ENCODE measurements at regions not wholly inside any gene's neighbourhood (a gene's known extent, or its start where the extent isn't known, plus 50 kb on each side); places are given as distances from the start of the nearest gene placed in this dataset.

GRCh38 chr10:21405981-21406380 is 119.5 kb downstream of the SKIDA1 start:
- Histone ChIP-seq H3K9me3 (ENCODE audit: insufficient read depth, low read length) (peaks cover 14% of the 10 kb centered on the region; the same call in 1 of the 2 replicates), H3K4me1 (ENCODE audit: insufficient read depth, insufficient read length) (no peaks in the 10 kb centered on the region), H3K9ac (ENCODE audit: insufficient read length, low read depth) (no peak overlapping the region), H3K4me3 (ENCODE audit: insufficient read length, low read depth) (no peak overlapping the region), H3K27me3 (ENCODE audit: insufficient read depth, insufficient read length) (no peaks in the 10 kb centered on the region), H3K36me3 (ENCODE audit: insufficient read depth, insufficient read length, low read length) (no peaks in the 10 kb centered on the region)
- TF ChIP-seq ZNF274 (IDR thresholded peaks at IDR 0.05; ENCODE audit: low read depth, low read length) (no peak), YY1 (IDR thresholded peaks at IDR 0.05; ENCODE audit: insufficient read depth, insufficient read length) (no peak), SUZ12 (IDR thresholded peaks at IDR 0.05; ENCODE audit: extremely low read depth, insufficient read depth, insufficient read length) (no peak)
- no peak for DNase-seq (ENCODE audit: low read depth, low spot score)

- Histone ChIP-seq H3K9ac (ENCODE audit: insufficient read length, low read depth) (no peak overlapping the region), H3K27me3 (ENCODE audit: insufficient read depth, insufficient read length) (no peaks in the 10 kb centered on the region), H3K4me3 (ENCODE audit: insufficient read length, low read depth) (no peak overlapping the region), H3K36me3 (ENCODE audit: insufficient read depth, insufficient read length, low read length) (no peaks in the 10 kb centered on the region), H3K9me3 (ENCODE audit: insufficient read depth, low read length) (peaks cover 14% of the 10 kb centered on the region; the same call in 1 of the 2 replicates), H3K4me1 (ENCODE audit: insufficient read depth, insufficient read length) (no peaks in the 10 kb centered on the region)
- DNase-seq (ENCODE audit: low read depth, low spot score), result no peak
- TF ChIP-seq ZNF274 (IDR thresholded peaks at IDR 0.05; ENCODE audit: low read depth, low read length) (no peak), SUZ12 (IDR thresholded peaks at IDR 0.05; ENCODE audit: extremely low read depth, insufficient read depth, insufficient read length) (no peak), YY1 (IDR thresholded peaks at IDR 0.05; ENCODE audit: insufficient read depth, insufficient read length) (no peak)
These were observed 122.0 kb downstream of the SKIDA1 start for GRCh38 chr10:21403256-21404015.

DNA sequence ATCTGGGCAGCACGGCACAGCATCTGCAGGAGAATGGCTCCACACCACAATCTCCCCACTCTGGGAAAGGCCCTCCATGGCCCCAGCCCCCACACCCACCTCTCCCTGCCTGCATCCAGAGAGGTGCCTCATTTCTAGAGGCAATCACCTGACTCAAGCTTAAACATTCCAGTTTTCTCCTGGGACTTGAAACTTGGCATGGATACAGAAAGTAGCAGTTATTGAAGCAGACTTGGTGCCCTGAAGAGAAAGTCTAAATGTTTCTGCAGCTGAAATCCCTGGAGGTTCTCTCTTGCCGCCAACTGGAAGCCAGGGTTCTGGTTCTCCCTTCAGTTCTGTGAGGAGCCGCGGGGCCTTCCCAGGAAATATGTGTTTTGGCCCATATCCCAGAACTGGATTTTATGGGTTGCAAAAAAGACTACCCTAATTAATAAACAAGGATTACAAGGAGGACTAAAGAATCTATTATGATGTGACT is 122.8 kb downstream of the SKIDA1 start:
- Histone ChIP-seq H3K36me3 (ENCODE audit: insufficient read depth, insufficient read length, low read length) (no peaks in the 10 kb centered on the region), H3K27me3 (ENCODE audit: insufficient read depth, insufficient read length) (no peaks in the 10 kb centered on the region), H3K4me3 (ENCODE audit: insufficient read length, low read depth) (no peak overlapping the region), H3K4me1 (ENCODE audit: insufficient read depth, insufficient read length) (no peaks in the 10 kb centered on the region), H3K9me3 (ENCODE audit: insufficient read depth, low read length) (peaks cover 14% of the 10 kb centered on the region; the same call in 1 of the 2 replicates), H3K9ac (ENCODE audit: insufficient read length, low read depth) (no peak overlapping the region)
- TF ChIP-seq ZNF274 (IDR thresholded peaks at IDR 0.05; ENCODE audit: low read depth, low read length), result no peak
- no peak for TF ChIP-seq YY1 (IDR thresholded peaks at IDR 0.05; ENCODE audit: insufficient read depth, insufficient read length)
- TF ChIP-seq SUZ12 (IDR thresholded peaks at IDR 0.05; ENCODE audit: extremely low read depth, insufficient read depth, insufficient read length), result no peak
- no peak for DNase-seq (ENCODE audit: low read depth, low spot score)

DNA sequence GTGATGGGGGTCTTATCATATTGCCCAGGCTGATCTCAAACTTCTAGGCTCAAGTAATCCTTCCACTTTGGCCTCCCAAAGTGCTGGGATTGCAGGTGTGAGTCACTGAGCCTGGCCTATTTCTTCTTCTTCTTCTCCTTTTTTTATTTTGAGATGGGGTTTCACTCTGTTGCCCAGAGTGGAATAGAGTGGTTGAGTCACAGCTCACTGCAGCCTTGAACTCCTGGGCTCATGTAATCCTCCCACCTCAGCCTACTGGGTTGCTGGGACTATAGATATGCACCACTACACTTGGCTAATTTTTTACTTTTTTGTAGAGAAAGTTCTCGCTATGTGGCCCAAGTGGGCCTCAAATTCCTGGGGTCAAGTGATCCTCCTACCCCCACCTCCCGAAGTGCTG is 124.3 kb downstream of the SKIDA1 start:
- Histone ChIP-seq H3K4me3 (ENCODE audit: insufficient read length, low read depth) (no peak overlapping the region), H3K27me3 (ENCODE audit: insufficient read depth, insufficient read length) (no peaks in the 10 kb centered on the region), H3K4me1 (ENCODE audit: insufficient read depth, insufficient read length) (no peaks in the 10 kb centered on the region), H3K9ac (ENCODE audit: insufficient read length, low read depth) (no peak overlapping the region), H3K9me3 (ENCODE audit: insufficient read depth, low read length) (peaks cover 14% of the 10 kb centered on the region; the same call in 1 of the 2 replicates), H3K36me3 (ENCODE audit: insufficient read depth, insufficient read length, low read length) (no peaks in the 10 kb centered on the region)
- no peak for TF ChIP-seq SUZ12 (IDR thresholded peaks at IDR 0.05; ENCODE audit: extremely low read depth, insufficient read depth, insufficient read length)
- TF ChIP-seq ZNF274 (IDR thresholded peaks at IDR 0.05; ENCODE audit: low read depth, low read length), result no peak
- TF ChIP-seq YY1 (IDR thresholded peaks at IDR 0.05; ENCODE audit: insufficient read depth, insufficient read length), result no peak
- no peak for DNase-seq (ENCODE audit: low read depth, low spot score)

GRCh38 chr10:21399392-21400035 is 126.0 kb downstream of the SKIDA1 start:
- DNase-seq (ENCODE audit: low read depth, low spot score), result no peak
- H3K4me3 ChIP-seq (ENCODE audit: insufficient read length, low read depth), result no peak overlapping the region
- TF ChIP-seq ZNF274 (IDR thresholded peaks at IDR 0.05; ENCODE audit: low read depth, low read length), result no peak
- H3K9ac ChIP-seq (ENCODE audit: insufficient read length, low read depth), result no peak overlapping the region
- no peaks in the 10 kb centered on the region for H3K27me3 ChIP-seq (ENCODE audit: insufficient read depth, insufficient read length)
- H3K36me3 ChIP-seq (ENCODE audit: insufficient read depth, insufficient read length, low read length), result no peaks in the 10 kb centered on the region
- H3K4me1 ChIP-seq (ENCODE audit: insufficient read depth, insufficient read length), result no peaks in the 10 kb centered on the region
- peaks cover 4% of the 10 kb centered on the region; the same call in 1 of the 2 replicates for H3K9me3 ChIP-seq (ENCODE audit: insufficient read depth, low read length)

DNA sequence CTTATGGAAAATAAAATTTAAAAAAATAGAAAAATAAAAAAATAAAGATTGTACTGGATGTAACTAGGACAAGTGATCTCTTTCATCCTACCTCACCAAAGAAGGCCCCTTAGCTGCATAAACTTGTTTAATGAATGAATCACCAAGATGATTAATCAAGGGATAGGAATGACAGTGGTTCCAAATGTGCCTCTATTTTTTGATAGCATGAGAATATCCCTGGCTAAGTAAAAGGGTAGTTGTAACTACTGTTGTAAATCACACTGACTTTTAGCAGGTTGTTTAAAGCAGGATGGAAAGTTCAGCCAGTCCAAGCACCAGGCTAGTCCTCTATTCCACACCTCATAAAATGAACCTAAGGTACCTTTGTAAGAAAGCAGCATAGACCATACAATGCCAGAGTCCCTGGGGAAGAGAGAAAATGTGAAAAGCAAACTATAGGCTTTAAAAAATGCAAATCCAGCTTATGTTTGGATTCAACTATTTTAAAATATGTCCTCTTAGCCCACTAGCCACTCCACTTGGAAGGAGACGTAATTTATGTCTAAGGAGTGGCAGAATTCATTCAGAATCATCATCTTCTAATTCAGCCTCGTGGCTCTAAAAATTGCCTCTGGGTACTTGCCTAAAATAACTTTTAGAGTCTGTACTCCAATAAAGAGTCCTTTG is 126.8 kb downstream of the SKIDA1 start:
- TF ChIP-seq ZNF274 (IDR thresholded peaks at IDR 0.05; ENCODE audit: low read depth, low read length), result no peak
- TF ChIP-seq YY1 (IDR thresholded peaks at IDR 0.05; ENCODE audit: insufficient read depth, insufficient read length), result no peak
- DNase-seq (ENCODE audit: low read depth, low spot score), result no peak
- Histone ChIP-seq H3K9me3 (ENCODE audit: insufficient read depth, low read length) (peaks cover 3% of the 10 kb centered on the region; the same call in 1 of the 2 replicates), H3K27me3 (ENCODE audit: insufficient read depth, insufficient read length) (no peaks in the 10 kb centered on the region), H3K36me3 (ENCODE audit: insufficient read depth, insufficient read length, low read length) (no peaks in the 10 kb centered on the region), H3K9ac (ENCODE audit: insufficient read length, low read depth) (no peak overlapping the region), H3K4me3 (ENCODE audit: insufficient read length, low read depth) (no peak overlapping the region), H3K4me1 (ENCODE audit: insufficient read depth, insufficient read length) (no peaks in the 10 kb centered on the region)

GRCh38 chr10:21396889-21397288 is 128.6 kb downstream of the SKIDA1 start:
- TF ChIP-seq YY1 (IDR thresholded peaks at IDR 0.05; ENCODE audit: insufficient read depth, insufficient read length) (no peak), ZNF274 (IDR thresholded peaks at IDR 0.05; ENCODE audit: low read depth, low read length) (no peak), SUZ12 (IDR thresholded peaks at IDR 0.05; ENCODE audit: extremely low read depth, insufficient read depth, insufficient read length) (no peak)
- Histone ChIP-seq H3K4me3 (ENCODE audit: insufficient read length, low read depth) (no peak overlapping the region), H3K9ac (ENCODE audit: insufficient read length, low read depth) (no peak overlapping the region), H3K9me3 (ENCODE audit: insufficient read depth, low read length) (no peaks in the 10 kb centered on the region), H3K4me1 (ENCODE audit: insufficient read depth, insufficient read length) (no peaks in the 10 kb centered on the region), H3K27me3 (ENCODE audit: insufficient read depth, insufficient read length) (no peaks in the 10 kb centered on the region), H3K36me3 (ENCODE audit: insufficient read depth, insufficient read length, low read length) (no peaks in the 10 kb centered on the region)
- no peak for DNase-seq (ENCODE audit: low read depth, low spot score)

All from NT2/D1 (cell line).